Activated naive CD4-positive, alpha-beta T cell treated with anti-CD3 and anti-CD28 coated beads, Interleukin-2, amount 50 U/mL, for 16 hours (primary cell): ENCODE measurements at regions not wholly inside any gene's neighbourhood (a gene's known extent, or its start where the extent isn't known, plus 50 kb on each side); places are given as distances from the start of the nearest gene placed in this dataset.

Source experiments
- DNase-seq: peaks from one replicate; pipeline ENCODE4 v3.0.0-alpha.2; 2020

- DNase-seq: no peak
These were observed 93.5 kb downstream of the C1orf94 start for GRCh38 chr1:34270181-34270580.

- no peak for DNase-seq
These were observed 95.4 kb downstream of the C1orf94 start for GRCh38 chr1:34272152-34272551.

GRCh38 chr1:34275150-34275549 is 98.4 kb downstream of the C1orf94 start:
- no peak for DNase-seq

- no peak for DNase-seq
These were observed 99.9 kb downstream of the C1orf94 start for GRCh38 chr1:34276606-34277005.

- DNase-seq: no peak
These were observed 100.4 kb downstream of the C1orf94 start for GRCh38 chr1:34277150-34277549.

GRCh38 chr1:34278211-34278610 is 101.5 kb downstream of the C1orf94 start:
- DNase-seq: no peak

GRCh38 chr1:34279971-34280370 is 103.3 kb downstream of the C1orf94 start:
- no peak for DNase-seq

GRCh38 chr1:34280509-34280908 is 103.8 kb downstream of the C1orf94 start:
- DNase-seq: no peak

- DNase-seq: no peak
These were observed 106.4 kb downstream of the C1orf94 start for GRCh38 chr1:34283142-34283541.

GRCh38 chr1:34286511-34286910 is 109.8 kb downstream of the C1orf94 start:
- DNase-seq: no peak

GRCh38 chr1:34290831-34291230 is 114.1 kb downstream of the C1orf94 start:
- DNase-seq: no peak

GRCh38 chr1:34292472-34292871 is 115.8 kb downstream of the C1orf94 start:
- no peak for DNase-seq

GRCh38 chr1:34296059-34296458 is 119.4 kb downstream of the C1orf94 start:
- DNase-seq: no peak

- no peak for DNase-seq
These were observed 126.1 kb downstream of the C1orf94 start for GRCh38 chr1:34302798-34303197.

GRCh38 chr1:34303218-34303617 is 126.5 kb downstream of the C1orf94 start:
- no peak for DNase-seq

GRCh38 chr1:34306568-34306967 is 129.9 kb downstream of the C1orf94 start:
- DNase-seq: no peak

- no peak for DNase-seq
These were observed 135.7 kb downstream of the C1orf94 start for GRCh38 chr1:34312359-34312758.

- DNase-seq: no peak
These were observed 139.3 kb downstream of the C1orf94 start for GRCh38 chr1:34315974-34316373.

- no peak for DNase-seq
These were observed 140.1 kb downstream of the C1orf94 start for GRCh38 chr1:34316773-34317172.

GRCh38 chr1:34319218-34319617 is 142.5 kb downstream of the C1orf94 start:
- no peak for DNase-seq

GRCh38 chr1:34320053-34320669 is 143.5 kb downstream of the C1orf94 start:
- DNase-seq: no peak

GRCh38 chr1:34322969-34323368 is 146.3 kb downstream of the C1orf94 start:
- no peak for DNase-seq

- DNase-seq: no peak
These were observed 148.3 kb downstream of the C1orf94 start for GRCh38 chr1:34324879-34325440.

GRCh38 chr1:34328281-34328799 is 151.6 kb downstream of the C1orf94 start:
- no peak for DNase-seq

- no peak for DNase-seq
These were observed 153.4 kb downstream of the C1orf94 start for GRCh38 chr1:34330061-34330460.
